WERI-Rb-1 (cell line): ENCODE measurements at regions not wholly inside any gene's neighbourhood (a gene's known extent, or its start where the extent isn't known, plus 50 kb on each side); places are given as distances from the start of the nearest gene placed in this dataset.
A peak's percentile ranks its signal among the peaks of the same experiment; 100 is the strongest.

ENCODE experiments used
- DNase-seq: peaks from one replicate; pipeline ENCODE4 v3.0.0-alpha.2; 2020
- H3K27ac ChIP-seq: fragments of 250-450 bp; sonication (Bioruptor Pico); 2 replicates; pipeline ENCODE4 v1.5.1; 2020; ENCODE audit warnings: mild to moderate bottlenecking, moderate library complexity
- H3K27me3 ChIP-seq: fragments of 250-450 bp; sonication (Bioruptor Pico); 2 replicates; pipeline ENCODE4 v1.5.1; 2021; ENCODE audit warnings: mild to moderate bottlenecking, low read depth, moderate library complexity; ENCODE audit not compliant: insufficient read depth, severe bottlenecking
- H3K36me3 ChIP-seq: fragments of 250-450 bp; sonication (Bioruptor Pico); 2 replicates; pipeline ENCODE4 v1.5.1; 2020; ENCODE audit warnings: mild to moderate bottlenecking, moderate library complexity
- H3K4me3 ChIP-seq: 2 replicates; pipeline ENCODE4 v1.5.1; 2011; ENCODE audit warnings: low read depth, mild to moderate bottlenecking, control low read depth, low read length
- H3K9me3 ChIP-seq: fragments of 250-450 bp; sonication (Bioruptor Pico); 2 replicates; pipeline ENCODE4 v1.5.1; 2021; ENCODE audit warnings: mild to moderate bottlenecking, moderate library complexity; ENCODE audit not compliant: severe bottlenecking
- CTCF ChIP-seq: IDR thresholded peaks from 2 replicates; pipeline ENCODE4 v1.5.1; 2011; ENCODE audit warnings: low read depth, mild to moderate bottlenecking, control low read depth, inconsistent platforms, low read length

GRCh38 chr17:69706127-69706526, 291.6 kb downstream of the MAP2K6 start:
- H3K27ac ChIP-seq, result no peak overlapping the region
- H3K4me3 ChIP-seq, result no peak overlapping the region
- H3K27me3 ChIP-seq, result no peaks in the 10 kb centered on the region
- TF ChIP-seq CTCF, result no peak
- DNase-seq, result no peak
- H3K36me3 ChIP-seq, result no peaks in the 10 kb centered on the region
- H3K9me3 ChIP-seq, result no peaks in the 10 kb centered on the region

DNA sequence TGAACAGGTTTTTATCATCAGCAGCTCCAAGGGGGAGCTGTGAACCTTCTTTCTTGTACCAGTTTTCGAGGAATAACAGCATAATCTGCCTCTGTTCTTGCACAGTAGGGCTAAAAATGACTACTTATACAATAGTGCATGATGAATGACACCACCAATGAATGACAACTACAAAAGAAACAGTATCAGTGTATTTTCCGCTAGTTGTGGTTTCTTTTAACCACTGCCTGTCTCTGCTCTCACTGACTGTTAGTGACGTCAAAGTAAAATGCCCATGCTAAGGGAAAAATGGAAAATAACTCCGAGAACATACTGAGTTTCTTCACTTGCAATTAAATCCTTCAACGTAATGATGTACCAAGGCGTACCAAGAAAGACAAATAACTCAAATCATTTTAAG, 294.9 kb downstream of the MAP2K6 start:
- Histone ChIP-seq H3K27ac (no peak overlapping the region), H3K36me3 (no peaks in the 10 kb centered on the region), H3K9me3 (no peaks in the 10 kb centered on the region), H3K4me3 (no peak overlapping the region), H3K27me3 (no peaks in the 10 kb centered on the region)
- DNase-seq, result no peak
- no peak for TF ChIP-seq CTCF

- H3K27me3 ChIP-seq, result no peaks in the 10 kb centered on the region
- H3K36me3 ChIP-seq, result no peaks in the 10 kb centered on the region
- DNase-seq, result no peak
- H3K9me3 ChIP-seq, result no peaks in the 10 kb centered on the region
- TF ChIP-seq CTCF, result no peak
- no peak overlapping the region for H3K4me3 ChIP-seq
- H3K27ac ChIP-seq, result no peak overlapping the region
These were observed 296.4 kb downstream of the MAP2K6 start for GRCh38 chr17:69710926-69711325.

GRCh38 chr17:69711541-69711940, 297.0 kb downstream of the MAP2K6 start:
- no peak for DNase-seq
- TF ChIP-seq CTCF, result no peak
- Histone ChIP-seq H3K27ac (no peak overlapping the region), H3K4me3 (no peak overlapping the region), H3K9me3 (no peaks in the 10 kb centered on the region), H3K36me3 (no peaks in the 10 kb centered on the region), H3K27me3 (no peaks in the 10 kb centered on the region)

- no peaks in the 10 kb centered on the region for H3K9me3 ChIP-seq
- no peaks in the 10 kb centered on the region for H3K27me3 ChIP-seq
- no peak for TF ChIP-seq CTCF
- 0 out of 2 replicates have a peak overlapping the region, but pooled peaks have one; percentile 3 for H3K27ac ChIP-seq
- DNase-seq, result peak; percentile 71
- H3K4me3 ChIP-seq, result no peak overlapping the region
- H3K36me3 ChIP-seq, result no peaks in the 10 kb centered on the region
These were observed 298.4 kb downstream of the MAP2K6 start for GRCh38 chr17:69712801-69713311.

DNA sequence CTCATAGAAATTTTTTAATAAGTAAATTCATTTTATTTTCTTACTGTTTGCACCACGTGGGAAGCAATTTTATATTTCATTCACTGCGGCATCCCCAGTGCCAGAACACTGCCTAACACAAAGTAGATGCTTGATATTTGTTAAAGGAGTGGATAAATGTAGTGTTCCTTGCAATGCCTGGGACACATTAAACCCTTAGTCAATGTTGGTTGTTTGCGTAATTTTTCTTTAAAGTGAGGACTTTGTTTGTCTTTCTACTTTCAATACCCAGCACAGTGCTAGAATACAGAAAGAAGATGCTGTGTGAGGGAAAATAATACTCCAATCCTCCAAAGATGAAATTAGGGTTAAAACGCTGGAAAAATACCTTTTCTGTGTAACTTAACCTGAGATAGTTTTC, 299.3 kb downstream of the MAP2K6 start:
- no peaks in the 10 kb centered on the region for H3K27me3 ChIP-seq
- H3K27ac ChIP-seq, result no peak overlapping the region
- DNase-seq, result no peak
- no peak for TF ChIP-seq CTCF
- no peaks in the 10 kb centered on the region for H3K36me3 ChIP-seq
- H3K4me3 ChIP-seq, result no peak overlapping the region
- H3K9me3 ChIP-seq, result no peaks in the 10 kb centered on the region
